Skeletal muscle tissue (tissue), 3 donors: ENCODE measurements at regions not wholly inside any gene's neighbourhood (a gene's known extent, or its start where the extent isn't known, plus 50 kb on each side); places are given as distances from the start of the nearest gene placed in this dataset.

Experiments
- H3K27ac ChIP-seq: one replicate; pipeline ENCODE4 v1.7.0; 2013; ENCODE audit warnings: mild to moderate bottlenecking, low read depth, low read length, inconsistent platforms
- H3K27me3 ChIP-seq, 3 donors: one replicate each; pipeline ENCODE4 v1.7.0; 2013; ENCODE audit warnings: low read length in 3 of 3; ENCODE audit not compliant: control insufficient read depth in 3 of 3, insufficient read depth in 3 of 3
- H3K36me3 ChIP-seq, 3 donors: one replicate each; pipeline ENCODE4 v1.7.0; 2013; ENCODE audit warnings: low read length in 3 of 3; ENCODE audit not compliant: control insufficient read depth in 3 of 3, insufficient read depth in 3 of 3
- H3K4me1 ChIP-seq, 3 donors: one replicate each; pipeline ENCODE4 v1.7.0; 2013; ENCODE audit warnings: low read length in 3 of 3, mild to moderate bottlenecking in 3 of 3; ENCODE audit not compliant: control insufficient read depth in 3 of 3, insufficient read depth in 3 of 3
- H3K4me3 ChIP-seq, 3 donors: one replicate each; pipeline ENCODE4 v1.7.0; 2013; ENCODE audit warnings: low read length in 3 of 3
- H3K9ac ChIP-seq, 3 donors: one replicate each; pipeline ENCODE4 v1.7.0; 2013; ENCODE audit warnings: low read length in 3 of 3, mild to moderate bottlenecking in 3 of 3, moderate library complexity in 2 of 3, low read depth in 1 of 3
- H3K9me3 ChIP-seq, 3 donors: one replicate each; pipeline ENCODE4 v1.7.0; 2013; ENCODE audit warnings: low read length in 3 of 3; ENCODE audit not compliant: control insufficient read depth in 3 of 3
- donor health status: Osteomylitis.

GRCh38 chr18:11429876-11430275 lies 179.5 kb upstream of the SLC35G4 start:
- Histone ChIP-seq H3K27ac (no peak overlapping the region), H3K4me1 (peaks cover 0 to 9% (median 6%) of the 10 kb centered on the region in 3 donors), H3K36me3 (no peaks in the 10 kb centered on the region), H3K9me3 (no peaks in the 10 kb centered on the region), H3K27me3 (no peaks in the 10 kb centered on the region), H3K4me3 (no peak overlapping the region), H3K9ac (no peak overlapping the region)

GRCh38 chr18:11425211-11425610 lies 184.2 kb upstream of the SLC35G4 start:
- Histone ChIP-seq H3K9ac (no peak overlapping the region), H3K27ac (no peak overlapping the region), H3K4me3 (no peak overlapping the region), H3K9me3 (no peaks in the 10 kb centered on the region), H3K4me1 (peaks cover 0 to 9% (median 6%) of the 10 kb centered on the region in 3 donors), H3K36me3 (no peaks in the 10 kb centered on the region), H3K27me3 (no peaks in the 10 kb centered on the region)

- Histone ChIP-seq H3K9me3 (no peaks in the 10 kb centered on the region), H3K27me3 (no peaks in the 10 kb centered on the region), H3K4me3 (no peak overlapping the region), H3K9ac (no peak overlapping the region), H3K36me3 (no peaks in the 10 kb centered on the region), H3K4me1 (no peaks in the 10 kb centered on the region), H3K27ac (no peak overlapping the region)
Observed at GRCh38 chr18:11419338-11419737, 190.1 kb upstream of the SLC35G4 start.

GRCh38 chr18:11412811-11413210 lies 196.6 kb upstream of the SLC35G4 start:
- H3K36me3 ChIP-seq: no peaks in the 10 kb centered on the region

GRCh38 chr18:11411048-11411447 lies 198.3 kb upstream of the SLC35G4 start:
- Histone ChIP-seq H3K9ac (no peak overlapping the region), H3K27me3 (no peaks in the 10 kb centered on the region), H3K27ac (no peak overlapping the region), H3K4me3 (no peak overlapping the region), H3K36me3 (no peaks in the 10 kb centered on the region), H3K9me3 (no peaks in the 10 kb centered on the region), H3K4me1 (no peaks in the 10 kb centered on the region)

More at GRCh38 chr18:11412811-11413210, 196.6 kb upstream of the SLC35G4 start:
- no peak overlapping the region for H3K27ac ChIP-seq
- H3K4me3 ChIP-seq: no peak overlapping the region
- H3K27me3 ChIP-seq: no peaks in the 10 kb centered on the region
- H3K9ac ChIP-seq: no peak overlapping the region
- H3K4me1 ChIP-seq: no peaks in the 10 kb centered on the region
- H3K9me3 ChIP-seq: no peaks in the 10 kb centered on the region

- Histone ChIP-seq H3K36me3 (no peaks in the 10 kb centered on the region), H3K4me1 (no peaks in the 10 kb centered on the region), H3K9ac (no peak overlapping the region), H3K27me3 (no peaks in the 10 kb centered on the region), H3K27ac (no peak overlapping the region), H3K4me3 (no peak overlapping the region), H3K9me3 (no peaks in the 10 kb centered on the region)
Observed at GRCh38 chr18:11408555-11409065, 200.8 kb upstream of the SLC35G4 start.

- no peak overlapping the region for H3K4me3 ChIP-seq
- H3K9ac ChIP-seq: no peak overlapping the region
- H3K36me3 ChIP-seq: no peaks in the 10 kb centered on the region
- H3K4me1 ChIP-seq: no peaks in the 10 kb centered on the region
- H3K27me3 ChIP-seq: no peaks in the 10 kb centered on the region
- no peaks in the 10 kb centered on the region for H3K9me3 ChIP-seq
- no peak overlapping the region for H3K27ac ChIP-seq
Observed at GRCh38 chr18:11407940-11408339, 201.5 kb upstream of the SLC35G4 start.

- H3K27me3 ChIP-seq: no peaks in the 10 kb centered on the region
- no peak overlapping the region for H3K9ac ChIP-seq
- H3K9me3 ChIP-seq: no peaks in the 10 kb centered on the region
- H3K27ac ChIP-seq: no peak overlapping the region
- no peaks in the 10 kb centered on the region for H3K4me1 ChIP-seq
- H3K4me3 ChIP-seq: no peak overlapping the region
- H3K36me3 ChIP-seq: no peaks in the 10 kb centered on the region
Observed at GRCh38 chr18:11405804-11406203, 203.6 kb upstream of the SLC35G4 start.

- no peak overlapping the region for H3K9ac ChIP-seq
- H3K27ac ChIP-seq: no peak overlapping the region
- H3K9me3 ChIP-seq: no peaks in the 10 kb centered on the region
- H3K36me3 ChIP-seq: no peaks in the 10 kb centered on the region
- no peak overlapping the region for H3K4me3 ChIP-seq
- no peaks in the 10 kb centered on the region for H3K4me1 ChIP-seq
- no peaks in the 10 kb centered on the region for H3K27me3 ChIP-seq
Observed at GRCh38 chr18:11400703-11401102, 208.7 kb upstream of the SLC35G4 start.

GRCh38 chr18:11398625-11399024 lies 210.8 kb upstream of the SLC35G4 start:
- Histone ChIP-seq H3K36me3 (no peaks in the 10 kb centered on the region), H3K27ac (no peak overlapping the region), H3K4me1 (no peaks in the 10 kb centered on the region), H3K9ac (no peak overlapping the region), H3K27me3 (no peaks in the 10 kb centered on the region), H3K4me3 (no peak overlapping the region), H3K9me3 (no peaks in the 10 kb centered on the region)
